Esophagus muscularis mucosa (tissue), 4 donors: ENCODE measurements at regions not wholly inside any gene's neighbourhood (a gene's known extent, or its start where the extent isn't known, plus 50 kb on each side); places are given as distances from the start of the nearest gene placed in this dataset.

Experiments used
- EP300 ChIP-seq: sonication (generic); formaldehyde crosslinking; IDR thresholded peaks from one replicate; pipeline ENCODE4 v1.6.1; 2017; ENCODE audit warnings: antibody characterized with exemption
- POLR2A ChIP-seq: fragments of 450-650 bp; IDR thresholded peaks from one replicate; pipeline ENCODE4 v1.6.1; 2017; ENCODE audit warnings: antibody characterized with exemption, moderate library complexity, mild to moderate bottlenecking, low read depth
- POLR2AphosphoS5 ChIP-seq, 2 donors: sonication (generic); formaldehyde crosslinking; IDR thresholded peaks; one replicate each; pipeline ENCODE4 v1.6.1; 2017; ENCODE audit warnings: antibody characterized with exemption in 2 of 2
- TF ChIP-seq, protein P1 (sequence below), 3 experiments: fragments of 200-600 bp in 2 of 3; fragments of 450-650 bp in 1 of 3; sonication (generic) in 2 of 3; IDR thresholded peaks; one replicate each; pipeline ENCODE4 v1.5.1; 2017 to 2019; ENCODE audit warnings: antibody characterized with exemption in 3 of 3, mild to moderate bottlenecking in 2 of 3, moderate library complexity in 1 of 3

DNA sequence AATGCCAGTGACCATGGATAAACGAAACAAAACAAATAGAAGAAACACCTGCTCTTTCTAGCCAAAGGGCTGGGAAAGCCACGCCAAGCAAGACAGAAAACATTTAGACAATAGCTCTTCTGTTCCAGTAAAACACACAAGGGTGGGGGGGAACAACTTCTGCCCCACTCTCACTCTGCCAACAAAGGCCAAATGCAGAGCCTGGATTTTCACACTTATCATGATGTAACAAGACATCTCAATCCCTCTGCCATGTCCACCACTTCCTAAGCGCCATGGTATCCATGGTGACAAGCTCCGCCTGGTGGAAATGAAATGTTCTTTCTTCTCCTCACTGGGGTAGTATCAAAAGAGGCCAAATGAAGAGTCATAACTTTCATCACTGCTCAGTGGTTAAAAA lies 60.6 kb downstream of the DRD1 start:
- TF ChIP-seq, protein P1, sequence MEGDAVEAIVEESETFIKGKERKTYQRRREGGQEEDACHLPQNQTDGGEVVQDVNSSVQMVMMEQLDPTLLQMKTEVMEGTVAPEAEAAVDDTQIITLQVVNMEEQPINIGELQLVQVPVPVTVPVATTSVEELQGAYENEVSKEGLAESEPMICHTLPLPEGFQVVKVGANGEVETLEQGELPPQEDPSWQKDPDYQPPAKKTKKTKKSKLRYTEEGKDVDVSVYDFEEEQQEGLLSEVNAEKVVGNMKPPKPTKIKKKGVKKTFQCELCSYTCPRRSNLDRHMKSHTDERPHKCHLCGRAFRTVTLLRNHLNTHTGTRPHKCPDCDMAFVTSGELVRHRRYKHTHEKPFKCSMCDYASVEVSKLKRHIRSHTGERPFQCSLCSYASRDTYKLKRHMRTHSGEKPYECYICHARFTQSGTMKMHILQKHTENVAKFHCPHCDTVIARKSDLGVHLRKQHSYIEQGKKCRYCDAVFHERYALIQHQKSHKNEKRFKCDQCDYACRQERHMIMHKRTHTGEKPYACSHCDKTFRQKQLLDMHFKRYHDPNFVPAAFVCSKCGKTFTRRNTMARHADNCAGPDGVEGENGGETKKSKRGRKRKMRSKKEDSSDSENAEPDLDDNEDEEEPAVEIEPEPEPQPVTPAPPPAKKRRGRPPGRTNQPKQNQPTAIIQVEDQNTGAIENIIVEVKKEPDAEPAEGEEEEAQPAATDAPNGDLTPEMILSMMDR (IDR thresholded peaks at IDR 0.05), result no peak
- TF ChIP-seq POLR2AphosphoS5 (IDR thresholded peaks at IDR 0.05) (no peak), EP300 (no peak), POLR2A (no peak)
